GM19239 (cell line): ENCODE measurements at regions not wholly inside any gene's neighbourhood (a gene's known extent, or its start where the extent isn't known, plus 50 kb on each side); places are given as distances from the start of the nearest gene placed in this dataset.

Experiments
- DNase-seq: peaks from one replicate; pipeline ENCODE4 v3.0.0; 2011; ENCODE audit warnings: low spot score; ENCODE audit not compliant: insufficient read length
- FAIRE-seq: peaks from 2 replicates; lab custom pipeline; 2011; peaks lifted over from hg19 to GRCh38; lab: Jason Lieb, UNC

DNA sequence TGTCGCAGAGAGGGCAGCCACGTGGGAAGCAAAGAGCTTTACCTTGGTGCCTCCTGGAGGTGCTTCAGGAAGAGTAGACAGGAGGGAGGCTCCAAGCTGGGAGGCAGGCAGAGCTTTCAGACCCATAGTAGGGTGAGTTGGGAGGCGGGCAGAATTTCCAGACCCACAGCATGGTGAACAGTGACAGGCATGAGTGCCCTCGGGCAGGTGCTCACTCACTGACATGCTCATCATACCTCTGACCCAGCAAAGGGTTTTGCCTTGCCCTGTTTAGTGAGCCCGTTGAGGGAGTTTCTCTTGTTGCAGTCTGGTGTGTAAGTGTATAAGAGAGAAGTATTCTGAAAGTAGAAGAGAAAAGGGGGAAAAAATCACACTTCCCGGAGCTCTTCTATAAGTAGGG, 86.4 kb upstream of the NTM start:
- FAIRE-seq = no peak
- DNase-seq = no peak

- DNase-seq (no peak), FAIRE-seq (no peak)
Observed at GRCh38 chr11:131288521-131289091, 81.8 kb upstream of the NTM start.

DNA sequence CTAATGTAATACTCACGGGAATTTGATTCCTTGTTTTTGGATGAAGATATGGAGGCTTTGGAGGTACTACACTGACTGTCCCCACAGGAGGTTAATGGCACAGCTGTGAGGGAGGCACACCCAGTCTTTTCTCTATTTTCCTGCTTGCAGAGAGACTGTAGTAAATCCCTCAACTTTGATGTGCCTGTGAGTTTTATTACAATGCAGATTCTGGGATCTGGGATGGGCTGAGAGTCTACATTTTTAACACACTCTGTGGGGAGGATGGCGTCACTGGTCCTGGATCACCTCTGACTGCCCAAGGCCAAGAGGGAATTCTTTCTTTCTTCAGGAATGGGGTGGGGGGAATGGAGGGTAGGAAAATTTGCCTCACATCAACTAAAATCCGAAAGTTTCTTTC, 80.2 kb upstream of the NTM start:
- FAIRE-seq = no peak
- no peak for DNase-seq

- DNase-seq (no peak), FAIRE-seq (no peak)
Observed at GRCh38 chr11:131295986-131296385, 74.4 kb upstream of the NTM start.

DNA sequence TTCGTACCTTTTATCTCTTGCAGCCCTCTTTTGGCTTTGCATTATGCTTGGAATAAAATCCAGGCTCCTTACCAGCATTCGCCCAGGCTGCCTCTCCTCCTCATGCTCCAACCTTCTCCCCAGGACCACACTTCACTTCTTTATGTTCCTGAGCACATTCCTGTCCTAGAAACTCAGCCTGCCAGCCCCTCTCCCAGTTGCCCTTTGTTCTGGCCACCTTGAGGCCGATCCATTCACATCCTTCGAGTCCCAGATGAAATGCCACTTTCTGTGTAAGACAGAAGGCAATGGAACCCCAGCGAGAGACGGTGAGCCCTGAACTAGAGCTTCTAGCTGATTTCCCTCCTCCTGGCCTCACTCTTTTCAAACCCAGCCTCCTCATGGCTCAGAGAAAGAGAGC, 73.0 kb upstream of the NTM start:
- FAIRE-seq = no peak
- DNase-seq = no peak

DNA sequence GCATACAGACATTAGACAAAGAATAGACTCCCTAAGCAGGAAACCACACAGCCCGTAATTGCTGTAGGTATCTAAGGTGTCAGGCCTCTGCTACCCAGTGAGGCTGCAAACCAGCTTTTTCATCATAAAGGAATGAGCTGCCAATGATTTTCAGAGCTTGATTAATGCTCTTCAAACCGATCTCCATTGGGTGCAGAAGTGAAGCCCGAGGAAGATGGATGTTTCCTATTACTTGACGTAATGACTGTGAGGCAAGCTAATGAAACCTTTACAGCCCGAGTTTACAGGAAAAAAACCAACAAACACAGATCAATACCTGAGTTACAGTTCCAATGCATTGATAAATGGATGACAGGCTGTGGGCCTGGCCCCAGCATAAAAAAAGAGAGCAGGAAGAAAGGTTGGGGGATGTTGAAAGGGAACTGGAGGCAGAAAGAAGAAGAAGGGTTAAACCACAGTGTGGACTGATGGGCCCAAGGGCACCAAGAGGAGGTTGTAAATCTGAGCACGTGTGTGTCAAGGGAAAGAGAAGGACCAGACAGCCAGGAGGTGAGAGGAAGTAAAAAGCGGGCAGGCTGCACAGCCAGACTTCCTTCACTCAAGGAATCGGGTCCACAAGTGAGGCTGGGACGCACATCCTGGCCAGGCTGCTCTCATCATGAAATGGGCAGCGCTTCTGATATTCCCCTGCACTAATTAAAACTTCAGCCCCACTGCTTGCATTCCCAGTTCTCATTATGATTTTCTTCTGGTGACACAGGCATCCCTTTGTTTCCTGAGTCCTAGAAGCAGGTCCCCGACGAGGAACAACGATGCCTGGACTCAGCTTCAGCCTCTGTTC, 70.6 kb upstream of the NTM start:
- no peak for FAIRE-seq
- DNase-seq = no peak

DNA sequence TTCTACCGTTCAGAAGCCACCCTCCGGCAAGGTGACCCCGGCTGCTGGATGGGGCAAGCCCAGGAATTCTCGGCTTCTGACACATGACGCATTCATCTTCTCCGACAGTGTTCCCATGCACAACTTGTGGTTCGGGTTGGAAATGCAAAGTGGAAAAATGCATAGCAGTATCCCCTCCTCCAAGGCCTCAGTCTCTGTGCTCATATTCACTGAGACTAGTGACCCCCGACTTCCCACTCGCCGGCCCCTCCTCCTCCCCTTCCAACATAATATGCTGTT, 70.0 kb upstream of the NTM start:
- no peak for FAIRE-seq
- no peak for DNase-seq

DNA sequence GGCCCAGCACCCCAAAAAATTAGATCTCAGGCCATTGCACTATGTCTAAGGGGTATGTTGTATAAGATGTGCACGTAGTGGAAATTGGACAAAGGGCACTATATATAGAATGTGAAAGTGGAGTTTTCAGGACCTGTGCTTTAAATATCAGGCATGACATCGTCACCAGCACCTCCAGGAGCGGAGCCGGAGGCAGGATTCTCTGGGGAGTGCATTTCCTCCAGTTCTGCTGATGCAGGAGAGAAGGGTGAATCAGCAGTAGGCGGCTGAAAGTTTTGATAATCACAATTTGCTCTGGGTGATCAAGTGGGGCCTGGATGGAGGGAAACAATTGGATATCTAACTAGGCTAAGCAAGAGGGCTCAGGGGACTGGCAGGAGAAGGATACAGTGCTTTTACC, 69.1 kb upstream of the NTM start:
- no peak for FAIRE-seq
- no peak for DNase-seq

DNA sequence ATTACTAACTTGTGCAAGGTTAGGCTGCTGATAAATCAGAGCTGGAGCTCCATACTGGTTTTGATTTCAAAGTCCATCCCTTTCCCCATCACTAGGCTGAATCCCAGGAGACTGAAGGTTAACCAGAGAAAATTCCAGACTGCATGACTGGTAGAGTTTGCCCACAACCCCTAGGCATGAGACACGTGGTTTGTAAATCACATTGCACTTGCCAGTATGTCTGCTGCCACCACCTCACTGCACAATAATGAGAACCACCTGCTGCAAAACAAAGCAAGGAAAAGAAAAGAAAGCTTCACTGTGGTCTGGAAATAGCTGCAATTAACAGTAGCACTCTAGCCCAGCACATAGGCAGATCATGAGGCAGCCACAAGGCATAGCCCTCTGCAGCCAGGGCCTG, 67.6 kb upstream of the NTM start:
- DNase-seq = no peak
- no peak for FAIRE-seq

GRCh38 chr11:131303611-131304119, 66.8 kb upstream of the NTM start:
- FAIRE-seq (no peak), DNase-seq (no peak)

GRCh38 chr11:131305005-131305404, 65.4 kb upstream of the NTM start:
- no peak for DNase-seq
- no peak for FAIRE-seq

- FAIRE-seq (no peak), DNase-seq (no peak)
Observed at GRCh38 chr11:131307506-131307905, 62.9 kb upstream of the NTM start.

DNA sequence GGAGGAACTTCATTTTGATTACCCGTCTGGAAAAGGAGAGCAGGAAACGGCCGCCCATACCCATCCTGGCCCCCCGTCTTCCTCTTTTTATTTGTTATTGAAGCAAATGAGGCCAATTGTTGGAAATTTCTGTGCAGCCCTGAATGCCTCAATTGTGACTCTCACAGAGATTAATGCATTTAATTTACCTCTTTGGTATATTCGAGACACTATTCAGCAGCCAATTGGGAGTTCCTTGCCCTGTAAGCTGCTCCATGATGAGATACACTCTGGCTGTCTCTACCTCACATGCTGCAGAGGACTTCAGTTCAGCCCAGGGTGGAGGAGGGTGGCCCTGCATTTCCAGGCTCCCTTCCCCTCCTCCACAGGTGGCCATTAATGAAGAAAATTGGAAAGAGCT, 60.6 kb upstream of the NTM start:
- FAIRE-seq (no peak), DNase-seq (no peak)

- DNase-seq (no peak), FAIRE-seq (no peak)
Observed at GRCh38 chr11:131311776-131312514, 58.5 kb upstream of the NTM start.
